ENCODE measurements at regions not wholly inside any gene's neighbourhood (a gene's known extent, or its start where the extent isn't known, plus 50 kb on each side); places are given as distances from the start of the nearest gene placed in this dataset.

DNA sequence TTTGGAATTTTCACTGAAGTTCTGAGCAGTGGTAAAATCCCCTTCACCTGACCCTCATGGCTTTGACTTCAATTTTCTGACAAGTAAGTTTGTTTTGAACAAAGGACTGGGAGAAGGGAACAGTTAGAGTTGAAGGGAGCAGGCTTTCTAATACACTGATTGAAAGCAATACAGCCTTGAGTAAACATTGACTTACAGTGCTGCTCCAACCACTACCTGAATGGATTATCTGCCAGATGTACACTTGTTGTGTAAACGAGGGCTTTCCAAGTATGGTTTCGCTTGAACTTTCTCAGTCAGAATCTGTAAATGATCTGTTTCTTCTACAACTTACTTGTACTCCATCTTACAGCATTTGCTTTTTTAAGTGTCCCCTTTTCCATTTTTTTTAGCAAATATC, 1414.9 kb upstream of the NUDT12 start:
- TF ChIP-seq, protein P1, sequence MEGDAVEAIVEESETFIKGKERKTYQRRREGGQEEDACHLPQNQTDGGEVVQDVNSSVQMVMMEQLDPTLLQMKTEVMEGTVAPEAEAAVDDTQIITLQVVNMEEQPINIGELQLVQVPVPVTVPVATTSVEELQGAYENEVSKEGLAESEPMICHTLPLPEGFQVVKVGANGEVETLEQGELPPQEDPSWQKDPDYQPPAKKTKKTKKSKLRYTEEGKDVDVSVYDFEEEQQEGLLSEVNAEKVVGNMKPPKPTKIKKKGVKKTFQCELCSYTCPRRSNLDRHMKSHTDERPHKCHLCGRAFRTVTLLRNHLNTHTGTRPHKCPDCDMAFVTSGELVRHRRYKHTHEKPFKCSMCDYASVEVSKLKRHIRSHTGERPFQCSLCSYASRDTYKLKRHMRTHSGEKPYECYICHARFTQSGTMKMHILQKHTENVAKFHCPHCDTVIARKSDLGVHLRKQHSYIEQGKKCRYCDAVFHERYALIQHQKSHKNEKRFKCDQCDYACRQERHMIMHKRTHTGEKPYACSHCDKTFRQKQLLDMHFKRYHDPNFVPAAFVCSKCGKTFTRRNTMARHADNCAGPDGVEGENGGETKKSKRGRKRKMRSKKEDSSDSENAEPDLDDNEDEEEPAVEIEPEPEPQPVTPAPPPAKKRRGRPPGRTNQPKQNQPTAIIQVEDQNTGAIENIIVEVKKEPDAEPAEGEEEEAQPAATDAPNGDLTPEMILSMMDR (IDR thresholded peaks at IDR 0.05; ENCODE audit: low read length), result no peak
- TF ChIP-seq EZH2 (IDR thresholded peaks at IDR 0.05; ENCODE audit: borderline replicate concordance, low read length), result no peak
